H1 (cell line): ENCODE measurements at regions not wholly inside any gene's neighbourhood (a gene's known extent, or its start where the extent isn't known, plus 50 kb on each side); places are given as distances from the start of the nearest gene placed in this dataset.

Source experiments
- CBX5 ChIP-seq: fragments of 300-800, 300-1000 bp; sonication (generic); IDR thresholded peaks from 2 replicates; pipeline ENCODE4 v1.7.1; 2016; ENCODE audit warnings: antibody characterized with exemption, low read length, low read depth
- CBX8 ChIP-seq: fragments of 300-800, 300-1000 bp; sonication (generic); IDR thresholded peaks from 2 replicates; pipeline ENCODE4 v1.7.1; 2016; ENCODE audit warnings: low read depth, low read length, borderline replicate concordance
- CTCF ChIP-seq, 3 experiments: IDR thresholded peaks; 1 replicate in 2 of 3; 2 replicates in 1 of 3; pipeline versions ENCODE4 v1.5.1 to v1.6.1; 2011; ENCODE audit warnings: low read length in 3 of 3, mild to moderate bottlenecking in 3 of 3, inconsistent platforms in 2 of 3, low read depth in 1 of 3, moderate library complexity in 1 of 3; ENCODE audit not compliant: insufficient read depth in 1 of 3; ENCODE audit errors: control extremely low read depth in 1 of 3
- EGR1 ChIP-seq: IDR thresholded peaks from 2 replicates; pipeline ENCODE4 v1.6.1; 2011; ENCODE audit warnings: low read depth, low read length, borderline replicate concordance
- EZH2 ChIP-seq: fragments of 200-600 bp; sonication (generic); IDR thresholded peaks from 2 replicates; pipeline ENCODE4 v1.7.1; 2012; ENCODE audit warnings: low read depth, mild to moderate bottlenecking, moderate library complexity, low read length, inconsistent platforms; ENCODE audit not compliant: severe bottlenecking
- MAX ChIP-seq: IDR thresholded peaks from 2 replicates; pipeline ENCODE4 v1.6.1; 2012; ENCODE audit warnings: inconsistent platforms
- RXRA ChIP-seq: IDR thresholded peaks from 2 replicates; pipeline ENCODE4 v1.6.1; 2011; ENCODE audit warnings: low read depth, mild to moderate bottlenecking, low read length, moderate library complexity; ENCODE audit not compliant: insufficient read depth
- SIN3A ChIP-seq, 2 experiments: IDR thresholded peaks in 1 of 2; conservative IDR thresholded peaks in 1 of 2; 2 replicates each; pipeline ENCODE4 v1.6.1; 2011 to 2012; ENCODE audit warnings: low read length in 2 of 2, improper control_type of control experiment in 1 of 2, low read depth in 1 of 2, mild to moderate bottlenecking in 1 of 2
- SP1 ChIP-seq: IDR thresholded peaks from 2 replicates; pipeline ENCODE4 v1.6.1; 2011; ENCODE audit warnings: low read depth, low read length

DNA sequence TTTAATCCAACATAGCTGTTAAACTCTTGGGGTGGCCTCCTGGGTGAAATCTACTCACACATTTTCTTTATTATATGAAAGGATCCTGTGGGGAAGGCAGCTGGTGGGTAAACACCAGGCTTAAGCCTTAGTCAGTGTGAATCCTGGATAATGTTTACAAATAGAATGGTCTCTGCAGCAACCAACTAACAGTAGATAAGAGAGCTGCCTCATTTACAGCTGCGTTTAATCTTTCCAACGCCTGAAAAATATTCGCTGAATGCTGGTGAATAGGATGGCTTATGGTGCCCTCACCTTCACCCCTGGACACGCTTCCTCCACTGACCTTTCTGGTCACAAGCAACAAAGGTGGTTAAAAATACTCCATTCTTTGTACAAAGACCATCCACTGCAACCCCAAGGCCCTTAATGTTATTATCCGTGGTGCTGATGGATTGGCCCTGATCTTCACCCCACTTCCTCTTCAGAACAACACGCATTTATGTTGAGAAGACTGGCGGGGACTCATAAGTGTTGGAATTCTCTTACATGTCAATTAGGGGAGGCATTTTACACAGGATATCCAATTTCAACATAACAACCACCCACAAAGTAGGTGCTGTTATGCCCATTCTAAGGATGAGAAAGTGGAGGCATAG lies 120.0 kb upstream of the FRMD4B start:
- TF ChIP-seq SP1: no peak
- no peak for TF ChIP-seq EGR1
- TF ChIP-seq MAX: no peak
- no peak for TF ChIP-seq RXRA
- TF ChIP-seq CBX5: no peak
- no peak for TF ChIP-seq SIN3A (conservative IDR thresholded peaks at IDR 0.05 in 1 of 2, IDR thresholded peaks at IDR 0.05 in 1 of 2; ENCODE audit: low read depth in 1 of 2, low read length in 2 of 2)
- TF ChIP-seq CTCF (IDR thresholded peaks at IDR 0.05; ENCODE audit: control extremely low read depth in 1 of 3, insufficient read depth in 1 of 3, low read depth in 1 of 3, low read length in 3 of 3): no peak
- TF ChIP-seq CBX8: no peak
- no peak for TF ChIP-seq EZH2
